IPS DF 6.9 (cell line): ENCODE measurements at regions not wholly inside any gene's neighbourhood (a gene's known extent, or its start where the extent isn't known, plus 50 kb on each side); places are given as distances from the start of the nearest gene placed in this dataset.
"Not testable (repeated sequence)": the region's sequence is repeated elsewhere in the genome, so short reads cannot be mapped to it uniquely, and the experiment has no call there.

Experiments used
- DNase-seq: peaks from one replicate; pipeline ENCODE4 v3.0.0-alpha.2; 2013; ENCODE audit warnings: low read depth, low spot score
- H3K27ac ChIP-seq: one replicate; pipeline ENCODE4 v1.5.1; 2013; ENCODE audit warnings: low read length, control low read depth
- H3K27me3 ChIP-seq: 2 replicates; pipeline ENCODE4 v1.6.1; 2013; ENCODE audit warnings: mild to moderate bottlenecking, low read length; ENCODE audit not compliant: control insufficient read depth, insufficient read depth
- H3K36me3 ChIP-seq: 2 replicates; pipeline ENCODE4 v1.6.1; 2013; ENCODE audit warnings: low read length; ENCODE audit not compliant: control insufficient read depth, insufficient read depth
- H3K4me1 ChIP-seq: 2 replicates; pipeline ENCODE4 v1.6.1; 2013; ENCODE audit warnings: low read length; ENCODE audit not compliant: control insufficient read depth, insufficient read depth
- H3K4me3 ChIP-seq: 2 replicates; pipeline ENCODE4 v1.5.1; 2013; ENCODE audit warnings: mild to moderate bottlenecking, low read length
- H3K9me3 ChIP-seq: 2 replicates; pipeline ENCODE4 v1.6.1; 2013; ENCODE audit warnings: low read length, inconsistent platforms; ENCODE audit not compliant: control insufficient read depth, insufficient read depth
- WGBS: extraction: QIAGEN DNeasy Blood & Tissue Kit; methylation state at CpG from one replicate; pipeline ENCODE4 v1.1.7; 2013; ENCODE audit warnings: mixed read lengths, missing lambda C conversion rate; ENCODE audit not compliant: insufficient read length, insufficient coverage; 5-methylcytosine and 5-hydroxymethylcytosine counted together

DNA sequence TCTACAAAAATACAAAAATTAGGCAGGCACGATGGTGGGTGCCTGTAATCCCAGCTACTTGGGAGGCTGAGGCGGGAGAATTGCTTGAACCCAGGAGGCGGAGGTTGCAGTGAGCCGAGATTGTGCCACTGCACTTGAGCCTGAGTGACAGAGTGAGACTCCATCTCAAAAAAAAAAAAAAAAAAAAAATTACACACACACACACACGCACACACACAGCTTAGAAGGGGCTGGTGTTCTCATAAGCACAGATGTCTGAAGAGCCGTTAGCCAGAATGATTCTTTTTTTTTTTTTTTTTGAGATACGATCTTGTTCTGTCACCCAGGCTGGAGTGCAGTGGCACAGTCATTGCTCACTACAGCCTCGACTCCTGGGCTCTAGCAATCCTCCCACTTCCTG, 119.3 kb upstream of the ALDH3B2 start:
- H3K27me3 ChIP-seq, H3K27ac ChIP-seq, H3K36me3 ChIP-seq, H3K9me3 ChIP-seq, H3K4me1 ChIP-seq, DNase-seq, H3K4me3 ChIP-seq: not testable (repeated sequence)
- WGBS = no CpG with 5 or more reads among the region's 8 CpGs

DNA sequence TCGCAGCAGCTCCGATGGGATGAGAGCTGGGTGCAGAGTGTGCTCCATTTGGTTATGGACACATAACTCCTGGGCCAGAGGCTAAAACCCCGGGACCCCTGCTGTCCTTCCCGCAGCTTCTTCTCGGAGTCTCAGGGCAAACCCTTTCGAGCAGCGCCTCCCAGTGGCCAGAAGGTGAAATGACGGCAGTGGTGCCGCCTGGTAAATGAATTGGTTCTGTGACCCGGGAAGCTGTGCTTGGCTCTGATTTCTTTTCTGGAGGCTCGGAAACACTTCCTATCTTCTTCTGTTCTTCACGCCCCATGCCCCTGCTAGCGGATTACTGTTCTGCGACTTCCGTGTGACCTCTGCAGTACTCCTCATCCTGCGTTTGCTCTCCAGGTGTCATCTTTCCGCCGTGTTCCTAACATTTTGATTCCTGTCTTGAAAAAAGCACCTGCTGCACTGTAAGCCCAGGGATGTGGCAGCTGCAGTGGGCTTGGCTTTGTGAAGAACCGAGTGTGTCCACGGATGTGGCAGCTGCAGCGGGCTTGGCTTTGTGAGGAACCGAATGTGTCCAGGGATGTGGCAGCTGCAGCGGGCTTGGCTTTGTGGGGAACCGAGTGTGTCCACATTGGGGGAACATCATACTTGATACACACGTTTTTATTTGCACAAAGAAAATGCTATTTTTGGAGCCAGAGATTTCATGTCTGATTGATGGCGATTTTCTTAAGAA, 118.0 kb upstream of the ALDH3B2 start:
- H3K27me3 ChIP-seq, H3K9me3 ChIP-seq, H3K27ac ChIP-seq, DNase-seq, H3K36me3 ChIP-seq, H3K4me1 ChIP-seq: not testable (repeated sequence)
- 0 out of 2 replicates have a peak overlapping the region, but pooled peaks have one; percentile 9 for H3K4me3 ChIP-seq
- no CpG with 5 or more reads among the region's 26 CpGs for whole genome bisulfite sequencing

DNA sequence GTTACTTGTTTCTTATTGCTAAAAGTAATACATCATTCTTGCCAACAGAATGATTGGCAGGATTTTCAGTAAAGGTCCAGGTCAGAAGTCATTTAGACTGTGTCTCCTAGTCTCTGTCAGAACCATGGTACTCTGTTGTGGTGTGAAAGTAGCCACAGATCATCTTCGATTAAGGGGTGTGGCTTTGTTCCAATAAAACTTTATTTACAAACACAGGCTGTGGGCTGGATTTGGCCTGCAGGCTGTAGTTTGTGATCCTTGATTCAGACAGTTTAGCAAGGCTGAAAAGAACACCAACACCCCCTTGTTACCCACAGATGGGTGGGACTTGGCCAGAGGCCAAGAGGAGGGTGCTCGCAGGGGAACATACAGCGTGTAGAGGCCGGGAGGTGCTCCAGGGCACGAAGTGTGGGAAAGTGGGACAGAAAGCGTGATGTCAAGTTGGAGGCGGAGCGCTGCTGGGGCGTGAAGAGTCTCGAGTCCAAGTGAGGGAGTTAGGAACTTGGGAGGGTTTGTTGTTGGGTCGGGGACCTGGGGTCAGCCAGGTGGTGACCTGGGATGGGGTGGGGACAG, 117.3 kb upstream of the ALDH3B2 start:
- not testable (repeated sequence) for H3K27me3 ChIP-seq, H3K4me1 ChIP-seq, H3K36me3 ChIP-seq, H3K27ac ChIP-seq, H3K4me3 ChIP-seq, H3K9me3 ChIP-seq, DNase-seq
- WGBS = no CpG with 5 or more reads among the region's 11 CpGs

DNA sequence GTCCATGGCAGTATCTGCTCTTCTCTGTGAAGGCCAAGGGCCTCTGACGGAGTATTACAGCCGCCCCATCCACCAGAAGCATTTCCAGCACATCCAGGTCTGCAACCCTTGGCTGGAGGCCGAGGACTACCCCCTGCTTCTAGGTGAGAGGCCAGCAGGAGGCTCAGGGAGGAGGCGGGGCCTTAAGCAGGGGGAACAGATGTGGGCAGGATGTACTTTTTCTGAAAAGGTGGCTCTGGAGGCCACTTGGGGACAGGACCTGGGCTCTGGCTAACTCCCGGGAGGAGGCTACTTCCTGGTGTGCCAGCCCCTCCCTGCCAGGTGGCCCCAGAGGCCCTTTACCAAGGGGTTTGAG, 113.9 kb upstream of the ALDH3B2 start:
- not testable (repeated sequence) for H3K36me3 ChIP-seq, H3K27ac ChIP-seq, DNase-seq, H3K4me1 ChIP-seq, H3K4me3 ChIP-seq, H3K9me3 ChIP-seq, H3K27me3 ChIP-seq
- no CpG with 5 or more reads among the region's 5 CpGs for WGBS

DNA sequence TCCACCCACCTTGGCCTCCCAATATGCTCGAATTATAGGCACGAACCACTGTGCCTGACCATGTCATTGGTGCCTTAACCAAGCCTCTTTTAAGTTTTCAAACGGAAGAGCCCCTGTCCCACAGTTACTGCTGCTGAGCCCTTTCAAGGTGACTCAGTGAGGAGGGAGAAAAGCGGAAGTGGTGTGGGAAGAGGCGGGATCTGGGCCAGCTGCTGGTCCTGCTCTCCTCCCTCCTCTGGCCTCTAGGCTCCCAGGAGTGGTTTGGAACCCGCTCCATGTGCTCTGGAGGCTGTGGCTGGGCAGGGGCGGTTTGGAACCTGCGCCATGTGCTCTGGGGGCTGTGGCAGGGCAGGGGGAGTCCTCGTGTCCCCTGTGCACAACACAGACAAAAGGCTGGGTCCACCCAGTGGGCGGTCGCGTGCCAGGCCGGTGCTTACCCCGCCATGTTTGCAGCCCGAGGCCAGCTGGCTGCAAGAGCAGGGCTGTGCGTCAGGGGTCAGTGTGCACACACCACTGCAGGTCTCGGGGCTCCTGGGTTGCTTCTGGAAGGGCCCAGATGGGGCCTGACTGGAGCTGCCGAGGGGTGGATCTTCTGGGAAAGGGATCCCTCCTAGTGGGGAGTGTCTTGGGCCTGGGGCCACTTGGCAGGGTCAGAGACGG, 113.4 kb upstream of the ALDH3B2 start:
- no CpG with 5 or more reads among the region's 19 CpGs for WGBS
- not testable (repeated sequence) for H3K36me3 ChIP-seq, H3K9me3 ChIP-seq, DNase-seq, H3K27me3 ChIP-seq, H3K4me1 ChIP-seq, H3K27ac ChIP-seq, H3K4me3 ChIP-seq

DNA sequence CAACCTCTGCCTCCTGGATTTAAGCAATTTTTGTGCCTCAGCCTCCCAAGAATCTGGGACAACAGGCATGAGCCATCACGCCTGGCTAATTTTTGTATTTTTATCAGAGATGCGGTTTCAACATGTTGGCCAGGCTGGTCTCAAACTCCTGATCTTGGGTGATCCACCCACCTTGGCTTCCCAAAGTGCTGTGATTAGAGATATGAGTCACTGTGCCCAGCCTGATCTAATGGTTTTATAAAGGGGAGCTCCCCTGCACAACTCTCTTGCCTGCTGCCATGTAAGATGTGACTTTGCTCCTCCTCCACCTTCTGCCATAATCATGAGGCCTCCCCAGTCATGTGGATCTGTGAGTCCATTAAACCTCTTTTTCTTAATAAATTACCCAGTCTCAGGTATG, 107.5 kb upstream of the ALDH3B2 start:
- H3K4me3 ChIP-seq, H3K36me3 ChIP-seq, H3K27me3 ChIP-seq, H3K27ac ChIP-seq, H3K9me3 ChIP-seq, DNase-seq, H3K4me1 ChIP-seq: not testable (repeated sequence)
- WGBS = no CpG with 5 or more reads among the region's 2 CpGs

DNA sequence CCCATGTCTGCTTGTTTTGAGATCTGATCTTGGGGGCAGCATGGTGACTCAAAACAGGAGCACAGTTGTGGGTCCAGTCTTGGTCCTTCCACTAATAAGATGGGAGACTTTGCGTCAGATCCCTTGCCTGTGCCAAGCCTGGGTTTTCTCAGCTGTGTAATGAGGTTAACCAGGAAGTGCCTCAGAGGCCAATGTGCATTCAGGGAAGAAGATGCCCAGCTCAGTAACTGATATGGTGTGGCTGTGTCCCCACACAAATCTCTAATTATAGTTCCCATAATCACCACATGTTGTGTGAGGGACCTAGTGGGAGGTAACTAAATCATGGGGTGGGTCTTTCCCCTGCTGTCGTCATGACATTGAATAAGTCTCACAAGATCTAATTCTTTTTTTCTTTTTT, 107.1 kb upstream of the ALDH3B2 start:
- H3K4me1 ChIP-seq, DNase-seq, H3K36me3 ChIP-seq, H3K27me3 ChIP-seq, H3K9me3 ChIP-seq, H3K27ac ChIP-seq, H3K4me3 ChIP-seq: not testable (repeated sequence)
- no CpG with 5 or more reads among the region's 2 CpGs for WGBS

DNA sequence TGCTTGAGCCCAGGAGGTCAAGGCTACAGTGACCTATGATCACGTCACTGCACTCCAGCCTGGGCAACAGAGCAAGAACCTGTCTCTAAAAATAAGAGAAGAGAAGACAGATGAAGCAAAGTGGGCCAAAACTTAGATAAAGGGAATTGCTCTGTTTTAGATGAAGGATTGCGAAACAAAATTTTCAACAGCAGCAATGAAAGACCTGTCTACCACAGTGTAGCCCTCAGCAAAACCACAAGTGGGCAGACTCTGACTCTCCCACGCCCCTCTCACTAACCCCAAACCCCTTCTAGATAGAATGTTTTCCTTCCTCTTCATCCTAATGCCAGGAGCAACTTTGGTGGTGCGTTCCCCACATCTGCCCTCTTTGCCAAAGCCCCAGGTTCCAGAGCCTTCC, 105.6 kb upstream of the ALDH3B2 start:
- Histone ChIP-seq H3K4me3 (no peak overlapping the region), H3K27me3 (no peaks in the 10 kb centered on the region), H3K9me3 (no peaks in the 10 kb centered on the region), H3K4me1 (no peaks in the 10 kb centered on the region), H3K27ac (no peak overlapping the region), H3K36me3 (no peaks in the 10 kb centered on the region)
- DNase-seq = no peak
- WGBS = no CpG with 5 or more reads among the region's 4 CpGs

DNA sequence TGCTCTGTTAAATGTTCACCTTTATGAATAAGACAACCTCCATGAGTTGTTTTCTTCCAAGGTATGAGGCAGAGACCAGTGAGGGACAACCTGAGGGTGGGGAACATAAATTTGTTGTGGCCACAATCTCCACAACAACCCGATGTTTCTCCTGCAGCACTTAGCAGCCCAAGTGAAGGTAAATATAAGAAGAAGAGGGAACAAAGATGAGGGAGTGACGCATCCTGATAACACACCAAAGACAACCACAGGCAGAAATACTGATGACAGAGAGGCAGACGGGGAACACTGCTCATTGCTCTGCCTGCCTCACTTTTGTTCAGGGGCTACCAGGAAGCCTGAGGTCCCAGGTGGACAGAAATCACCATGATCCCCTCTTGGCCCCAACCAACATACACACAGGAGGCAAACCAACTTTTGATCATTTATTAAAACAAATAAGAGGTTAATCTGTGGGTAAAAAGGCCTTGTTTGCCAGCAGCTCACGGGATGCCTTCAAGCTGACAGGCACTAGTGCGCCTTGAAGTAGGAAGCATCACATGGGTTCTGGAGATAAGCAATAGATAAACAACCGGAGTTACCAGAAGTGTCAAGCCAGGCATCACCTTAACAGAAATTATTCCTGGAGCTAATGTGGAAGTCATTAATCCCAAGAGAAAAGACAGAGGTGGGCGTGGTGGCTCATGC, 104.9 kb upstream of the ALDH3B2 start:
- DNase-seq, H3K27me3 ChIP-seq, H3K27ac ChIP-seq, H3K9me3 ChIP-seq, H3K4me1 ChIP-seq, H3K4me3 ChIP-seq, H3K36me3 ChIP-seq: not testable (repeated sequence)
- WGBS = no CpG with 5 or more reads among the region's 7 CpGs

DNA sequence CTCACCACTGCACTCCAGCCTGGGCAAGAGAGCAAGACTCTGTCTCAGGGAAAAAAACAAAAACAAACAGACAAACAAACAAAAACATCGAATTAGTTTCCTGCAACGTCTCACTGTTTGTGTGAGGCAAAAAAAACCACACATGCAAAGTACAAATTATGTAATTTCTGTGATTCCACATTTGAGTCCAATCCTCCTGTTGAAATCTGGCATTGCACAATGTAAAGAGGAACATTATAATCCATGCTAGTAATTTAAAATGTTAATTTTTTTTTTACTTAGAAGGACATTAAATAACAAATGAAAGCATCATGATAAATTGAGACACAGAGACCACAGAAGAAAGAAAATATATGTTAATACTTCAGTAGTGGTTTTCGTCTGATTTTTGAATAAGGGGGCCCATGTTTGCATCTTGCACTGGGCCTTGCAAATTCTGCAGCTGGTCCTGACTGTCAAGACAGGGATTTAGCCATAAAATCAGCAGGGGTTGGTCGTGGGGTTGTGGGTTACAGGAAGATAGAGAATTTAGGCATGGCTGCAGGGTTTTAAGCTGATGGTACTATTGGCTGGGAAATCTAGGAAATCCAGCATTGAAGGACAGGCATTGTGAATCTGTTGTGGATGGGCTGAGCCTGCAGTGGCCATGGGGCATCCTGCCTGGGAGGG, 102.6 kb upstream of the ALDH3B2 start:
- no peak overlapping the region for H3K4me3 ChIP-seq
- H3K27me3 ChIP-seq = no peaks in the 10 kb centered on the region
- H3K27ac ChIP-seq = no peak overlapping the region
- no peaks in the 10 kb centered on the region for H3K9me3 ChIP-seq
- no peak for DNase-seq
- no peaks in the 10 kb centered on the region for H3K36me3 ChIP-seq
- no CpG with 5 or more reads among the region's 4 CpGs for WGBS
- no peaks in the 10 kb centered on the region for H3K4me1 ChIP-seq
